ENCODE measurements at regions not wholly inside any gene's neighbourhood (a gene's known extent, or its start where the extent isn't known, plus 50 kb on each side); places are given as distances from the start of the nearest gene placed in this dataset.
A peak's percentile ranks its signal among the peaks of the same experiment; 100 is the strongest.
"Not testable (repeated sequence)": the region's sequence is repeated elsewhere in the genome, so short reads cannot be mapped to it uniquely, and the experiment has no call there.

DNA sequence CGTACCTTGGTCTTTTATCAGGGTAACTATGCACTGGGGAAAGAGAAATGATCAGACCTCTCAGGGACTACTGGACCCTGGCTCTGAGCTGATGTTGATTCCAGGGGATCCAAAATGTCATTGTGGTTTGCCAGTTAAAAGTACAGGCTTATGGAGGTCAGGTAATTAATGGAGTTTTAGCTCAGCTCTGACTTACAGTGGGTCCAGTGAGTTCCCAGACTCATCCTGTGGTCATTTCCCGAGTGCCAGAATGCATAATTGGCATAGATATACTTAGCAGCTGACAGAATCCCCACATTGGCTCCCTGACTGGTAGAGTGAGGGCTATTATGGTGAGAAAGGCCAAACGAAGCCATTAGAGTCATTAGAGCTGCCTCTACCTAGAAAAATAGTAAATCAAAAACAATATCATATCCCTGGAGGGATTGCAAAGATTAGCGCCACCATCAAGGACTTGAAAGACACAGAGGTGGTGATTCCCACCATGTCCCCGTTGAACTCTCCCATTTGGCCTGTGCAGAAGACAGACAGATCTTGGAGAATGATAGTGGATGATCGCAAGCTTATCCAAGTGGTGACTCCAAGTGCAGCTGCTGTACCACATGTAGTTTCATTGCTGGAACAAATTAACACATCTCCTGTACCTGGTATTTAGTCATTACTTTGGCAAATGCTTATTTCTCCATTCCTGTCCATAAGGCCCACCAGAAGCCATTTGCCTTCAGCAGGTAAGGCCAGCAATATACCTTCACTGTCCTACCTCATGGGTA lies 152.4 kb downstream of the THBS2 start:
- DNase-seq, result no peak

DNA sequence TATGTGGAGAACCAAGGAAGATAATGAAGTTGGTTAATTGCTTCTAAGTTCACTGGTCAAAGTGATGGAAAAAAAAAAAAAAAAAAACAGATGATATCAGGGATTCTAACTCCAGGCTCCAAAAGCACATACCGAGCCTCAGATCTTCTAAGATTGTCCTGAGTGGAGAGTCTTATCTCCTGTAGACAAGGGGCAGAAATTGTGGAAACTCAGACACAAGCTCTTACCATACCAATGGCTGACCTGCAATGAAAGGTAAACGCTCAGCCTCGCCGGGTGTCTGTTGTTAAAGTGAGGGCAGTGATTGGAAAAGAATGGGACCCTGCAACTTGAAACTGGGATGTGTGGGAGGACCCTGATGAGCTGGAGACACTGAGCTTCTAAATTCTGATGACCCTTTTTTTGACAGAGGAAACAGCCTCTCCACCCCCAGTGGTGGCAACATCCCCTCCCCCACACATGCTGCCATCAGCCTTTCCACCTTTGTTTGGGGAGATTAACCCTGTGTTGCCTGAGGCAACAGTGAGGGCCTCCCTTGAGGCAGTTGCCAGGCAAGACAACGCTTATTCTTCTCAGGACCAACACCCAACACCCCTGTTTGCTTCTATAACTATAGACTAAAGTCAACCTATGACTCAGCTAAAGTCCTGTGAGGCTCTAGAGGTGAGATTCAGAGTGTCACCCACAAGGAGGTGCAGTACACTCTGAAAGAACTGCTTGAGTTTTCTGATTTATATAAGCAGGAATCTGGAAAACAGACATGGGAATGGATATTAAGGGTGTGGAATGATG lies 154.0 kb downstream of the THBS2 start:
- no peak for DNase-seq

DNA sequence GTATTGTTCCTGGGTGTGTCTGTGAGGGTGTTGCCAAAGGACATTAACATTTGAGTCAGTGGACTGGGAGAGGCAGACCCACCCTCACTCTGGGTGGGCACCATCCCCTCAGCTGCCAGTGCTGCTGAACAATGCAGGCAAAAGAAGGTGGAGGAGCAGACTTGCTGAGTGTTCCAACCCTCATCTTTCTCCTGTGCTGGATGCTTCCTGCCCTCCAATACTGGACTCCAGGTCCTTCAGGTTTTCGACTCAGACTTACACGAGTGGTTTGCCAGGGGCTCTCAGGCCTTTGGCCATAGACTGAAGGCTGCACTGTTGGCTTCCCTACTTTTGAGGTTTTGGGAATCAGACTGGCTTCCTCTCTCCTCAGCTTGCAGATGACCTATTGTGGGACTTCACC lies 155.0 kb downstream of the THBS2 start:
- not testable (repeated sequence) for DNase-seq

DNA sequence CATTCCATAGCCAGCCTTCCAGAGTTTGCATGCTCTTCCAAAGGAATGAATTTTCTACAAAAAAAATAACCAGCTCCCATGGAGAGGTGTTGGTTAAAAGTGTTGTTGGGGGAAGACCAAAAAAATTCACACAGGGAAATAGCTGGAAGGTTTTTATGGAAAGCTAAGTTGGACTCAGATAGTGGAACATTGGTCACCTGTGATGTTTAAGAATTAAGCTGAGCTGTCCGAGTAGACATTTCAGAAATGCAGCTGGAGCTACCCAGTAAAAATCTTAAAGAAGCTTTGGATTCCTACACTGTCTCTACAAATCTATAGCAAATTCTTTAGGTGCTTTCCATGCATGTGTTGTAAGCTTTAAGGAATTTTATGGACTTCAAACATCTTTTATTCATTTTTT lies 155.5 kb downstream of the THBS2 start:
- DNase-seq, result no peak

DNA sequence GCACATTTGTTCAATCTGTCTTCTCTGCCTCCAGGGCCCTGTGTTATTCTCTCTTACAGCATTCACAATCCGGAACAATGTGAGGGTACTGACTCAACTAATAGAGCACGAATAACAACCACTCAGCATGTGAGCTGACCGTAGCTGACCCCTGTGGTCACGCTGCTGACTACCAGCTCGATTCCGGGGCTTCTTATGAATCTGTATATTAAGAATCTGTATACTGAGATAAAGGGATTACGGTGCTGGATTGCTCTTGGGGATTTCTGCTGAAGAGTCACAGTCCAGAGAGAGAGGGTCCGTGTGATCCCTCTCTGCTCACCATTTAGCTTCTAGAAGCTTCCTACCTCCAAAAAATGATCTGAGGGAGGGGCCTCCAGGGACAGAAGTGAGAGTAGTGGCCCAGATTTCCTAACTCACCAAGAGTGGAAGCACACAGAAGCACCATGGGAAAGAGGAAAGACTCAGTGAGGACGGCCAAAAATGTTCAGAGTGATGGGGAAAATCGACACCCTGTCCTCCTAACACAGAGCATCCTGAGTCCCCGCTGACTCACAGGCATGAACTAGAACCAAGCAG lies 156.2 kb downstream of the THBS2 start:
- DNase-seq, result no peak

DNA sequence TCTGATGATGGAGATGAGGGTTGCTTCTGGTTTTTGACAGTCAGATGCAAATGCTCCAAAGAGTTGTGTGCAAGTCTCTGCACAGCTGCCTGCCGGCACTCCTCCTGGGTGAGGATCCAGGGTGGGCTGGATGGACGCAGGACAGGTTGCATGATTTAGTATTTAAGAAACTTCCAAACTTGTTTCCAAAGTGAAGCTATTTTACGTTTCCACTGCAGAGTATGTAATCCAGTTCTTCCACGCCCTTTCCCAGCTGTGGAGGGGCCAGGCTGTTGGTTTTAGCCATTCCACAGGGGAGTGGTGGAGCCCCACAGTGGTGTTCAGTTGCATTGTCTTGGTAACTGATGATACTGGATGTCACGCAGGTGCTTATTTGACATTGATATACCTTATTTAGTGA lies 157.3 kb downstream of the THBS2 start:
- DNase-seq, result no peak

DNA sequence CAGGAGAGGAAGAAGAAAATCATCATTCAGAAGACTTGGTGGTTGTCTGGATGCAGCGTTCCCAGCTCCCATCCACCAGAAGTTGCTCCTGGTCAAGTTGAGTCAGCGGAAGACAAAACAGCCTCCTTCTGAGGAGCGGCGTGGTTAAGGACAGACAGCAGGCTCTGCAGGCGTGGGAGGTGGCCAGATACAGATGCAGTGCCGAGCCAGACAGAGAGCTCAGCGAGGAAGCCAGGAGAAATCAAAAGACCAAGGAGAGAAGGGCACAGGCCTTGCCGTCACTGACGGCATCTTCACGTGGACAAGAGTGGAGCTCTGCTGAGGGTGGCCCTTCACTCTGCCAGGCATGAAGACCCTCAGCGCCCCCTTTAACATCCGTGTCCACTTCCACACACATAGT lies 158.5 kb downstream of the THBS2 start:
- no peak for DNase-seq

DNA sequence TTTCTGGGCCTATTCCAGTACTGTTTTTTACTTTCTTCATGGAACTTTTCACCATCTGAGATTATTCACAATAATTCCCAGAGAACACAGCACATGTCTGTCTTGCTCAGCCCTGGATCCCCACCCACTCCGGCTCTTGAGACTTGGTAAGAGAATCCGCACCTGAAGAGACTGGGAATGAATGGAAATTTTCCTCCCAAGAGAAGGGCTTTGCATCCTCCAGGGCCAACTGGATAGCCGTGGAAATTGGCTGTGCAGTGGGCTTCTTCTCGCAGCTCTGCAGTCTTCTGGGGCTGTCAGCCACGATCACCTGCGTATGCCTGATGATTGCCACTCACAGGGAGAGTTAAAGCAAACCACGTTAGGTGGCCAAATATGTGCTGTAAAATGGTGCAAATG lies 159.1 kb downstream of the THBS2 start:
- no peak for DNase-seq

DNA sequence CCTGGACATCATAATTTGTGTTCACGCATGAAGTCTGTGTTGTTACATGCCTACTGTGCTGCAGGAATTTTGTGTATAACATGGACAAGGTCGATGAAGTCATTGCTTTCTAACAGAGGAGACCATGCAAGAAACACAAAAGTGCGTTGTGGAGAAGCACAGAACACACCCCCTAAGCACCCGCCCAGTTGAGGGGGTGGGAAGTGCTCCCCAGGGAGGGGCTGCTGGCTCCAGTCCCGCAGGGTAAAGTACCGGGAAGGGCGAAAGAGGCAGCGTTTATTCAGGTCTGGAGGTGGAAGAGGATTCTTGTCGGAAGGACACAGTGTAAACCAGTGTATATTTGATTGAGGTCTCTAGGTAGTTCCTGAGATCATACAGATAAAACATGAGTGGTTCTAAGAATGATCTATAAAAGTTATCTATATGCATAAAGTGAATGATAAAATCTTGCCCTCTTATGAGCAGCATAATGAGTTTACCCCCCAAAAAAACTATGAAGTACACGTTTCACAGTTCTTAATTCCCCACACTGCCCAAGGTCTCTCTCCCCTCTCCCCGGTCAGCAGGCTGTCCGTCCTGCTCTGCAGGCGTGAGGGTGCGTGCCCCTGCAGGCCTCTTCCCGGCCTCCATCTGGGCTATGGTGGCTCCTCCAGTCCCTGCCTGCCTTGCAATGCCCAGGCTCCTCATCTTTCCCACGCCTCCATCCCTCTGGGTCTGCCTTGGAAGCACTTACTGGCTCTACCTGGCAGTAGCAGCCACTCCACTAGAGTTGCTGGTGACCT lies 159.7 kb downstream of the THBS2 start:
- DNase-seq, result no peak

DNA sequence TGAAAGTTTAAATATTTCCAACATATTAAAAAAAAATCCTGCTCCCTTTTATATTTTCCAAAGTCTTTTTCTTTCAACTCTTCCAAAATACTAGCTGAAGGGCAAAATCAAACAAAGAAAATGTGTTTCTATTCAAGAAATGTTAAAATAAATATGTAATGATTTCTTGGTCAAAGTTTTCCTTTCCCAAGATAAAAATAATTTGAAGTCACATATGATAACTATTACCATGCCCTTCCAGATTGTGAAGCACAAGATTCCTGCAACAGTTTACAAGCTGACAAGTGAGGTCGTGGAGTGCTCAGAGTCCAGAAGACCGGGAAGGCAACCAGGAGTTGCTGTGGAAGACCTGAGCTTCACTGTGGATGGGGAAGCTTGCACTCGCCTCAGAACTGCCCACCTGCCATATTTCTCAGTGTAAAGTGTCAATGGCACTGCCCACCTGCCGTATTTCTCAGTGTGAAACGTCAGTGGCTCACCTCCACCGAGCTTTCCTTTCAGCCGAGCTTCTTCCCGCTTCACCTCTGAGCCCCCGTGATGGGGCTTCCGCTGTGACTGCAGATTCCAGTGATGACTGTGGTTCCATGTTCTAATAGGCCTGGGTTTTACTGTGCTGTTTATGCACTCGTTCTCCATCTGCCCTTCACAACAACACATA lies 160.5 kb downstream of the THBS2 start:
- DNase-seq, result no peak

DNA sequence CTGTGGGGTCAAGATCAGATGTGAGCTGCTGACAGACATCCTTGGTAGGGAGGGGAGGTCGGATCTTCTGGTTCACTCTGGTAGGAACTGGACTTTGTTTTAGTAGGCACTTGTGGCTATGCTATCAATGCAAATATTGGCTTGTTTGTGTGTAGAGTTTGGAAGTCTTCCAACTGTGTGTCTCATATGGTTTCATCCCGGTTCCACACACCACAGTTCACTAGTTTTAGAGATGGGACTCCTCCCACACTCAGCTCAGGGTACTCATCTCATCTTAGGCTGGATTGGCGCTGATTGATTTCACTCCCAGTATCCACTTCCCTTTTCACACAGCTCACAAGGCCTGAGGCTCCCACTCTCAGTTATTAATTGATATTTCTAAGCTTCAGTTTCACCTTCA lies 161.3 kb downstream of the THBS2 start:
- no peak for DNase-seq

DNA sequence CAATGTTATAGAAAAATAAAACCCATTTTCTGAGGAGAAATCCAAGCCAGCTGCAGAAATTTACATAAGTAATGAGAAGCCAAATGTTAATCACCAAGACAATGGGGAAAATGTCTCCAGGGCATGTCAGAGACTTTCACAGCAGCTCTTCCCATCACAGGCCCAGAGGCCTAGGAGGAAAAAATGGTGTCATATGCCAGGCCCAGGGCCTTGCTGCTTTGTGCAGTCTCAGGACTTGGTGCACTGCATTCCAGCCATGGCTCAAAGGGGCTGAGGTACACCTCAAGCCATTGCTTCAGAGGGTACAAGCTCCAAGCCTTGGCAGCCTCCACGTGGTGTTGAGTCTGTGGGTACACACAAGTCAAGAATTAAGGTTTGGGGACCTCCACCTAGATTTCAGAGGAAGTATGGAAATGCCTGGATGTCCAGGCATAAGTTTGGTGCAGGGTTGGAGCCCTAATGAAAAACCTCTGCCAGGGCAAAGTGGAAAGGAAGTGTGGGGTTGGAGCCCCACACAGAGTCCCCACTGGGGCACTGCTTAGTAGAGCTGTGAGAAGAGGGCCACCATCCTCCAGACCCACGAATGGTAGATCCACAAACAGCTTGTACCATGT lies 163.0 kb downstream of the THBS2 start:
- DNase-seq, result not testable (repeated sequence)

DNA sequence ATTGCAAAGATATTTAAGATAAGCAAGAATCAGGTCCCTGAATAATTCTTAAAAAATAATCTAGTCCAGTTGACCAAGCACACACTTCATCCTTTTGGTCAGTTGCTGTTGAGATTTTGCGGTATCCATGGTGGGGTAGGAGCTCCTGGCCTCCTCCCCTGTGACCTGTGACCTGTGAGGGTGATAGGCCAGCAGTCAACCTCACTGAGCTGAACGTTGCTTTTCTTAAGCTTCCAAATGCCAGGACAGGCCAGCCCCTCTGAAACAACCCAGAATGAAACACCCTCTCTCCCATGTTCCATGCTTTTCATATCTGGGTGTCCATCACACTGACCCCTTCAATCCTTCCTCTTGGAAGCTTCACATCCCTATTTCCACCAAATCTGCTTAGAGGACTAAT lies 164.9 kb downstream of the THBS2 start:
- no peak for DNase-seq

DNA sequence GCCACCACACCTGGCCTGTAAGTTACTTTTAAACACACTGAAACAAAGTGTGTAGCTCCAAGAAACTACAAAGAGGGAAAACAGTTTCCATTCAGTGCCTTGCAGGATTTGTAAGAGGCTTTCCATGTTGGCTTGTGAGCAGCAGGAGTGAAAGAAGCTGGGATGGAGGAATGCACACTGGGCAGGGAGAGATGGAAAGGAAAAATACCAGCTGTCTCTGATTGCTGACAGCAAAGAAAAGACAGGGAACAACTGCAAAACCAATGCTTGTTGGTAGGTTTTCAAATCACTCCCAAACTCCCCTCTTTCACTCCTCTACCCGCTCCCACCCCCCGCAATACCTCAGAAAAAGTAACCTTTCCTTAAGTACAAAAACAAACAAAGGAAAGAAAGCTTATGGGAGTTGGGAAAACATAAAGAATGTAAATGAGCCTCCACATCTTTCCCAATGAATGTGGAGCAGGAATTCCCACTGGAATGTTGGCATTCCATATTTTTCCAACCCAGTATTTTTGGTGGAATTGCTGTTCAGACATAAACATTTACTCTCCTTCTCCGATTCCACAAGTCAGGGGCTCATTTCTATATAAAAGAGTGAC lies 166.1 kb downstream of the THBS2 start:
- DNase-seq, result peak; percentile 45 to 54

DNA sequence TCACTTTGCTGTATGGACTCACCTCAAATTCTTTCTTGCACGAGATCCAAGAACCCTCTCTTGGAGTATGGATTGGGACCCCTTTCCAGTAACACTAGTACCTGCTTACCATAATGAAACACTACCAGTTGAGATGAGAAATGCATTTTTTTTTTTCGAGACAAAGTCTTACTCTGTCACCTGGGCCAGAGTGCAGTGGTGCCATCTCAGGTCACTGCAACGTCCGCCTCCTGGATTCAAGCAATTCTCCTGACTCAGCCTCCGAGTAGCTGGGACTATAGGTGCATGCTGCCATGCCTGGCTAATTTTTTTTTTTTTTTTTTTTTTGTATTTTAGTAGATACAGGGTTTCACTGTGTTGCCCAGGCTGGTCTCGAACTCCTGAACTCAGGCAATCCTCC lies 167.0 kb downstream of the THBS2 start:
- DNase-seq, result not testable (repeated sequence)

DNA sequence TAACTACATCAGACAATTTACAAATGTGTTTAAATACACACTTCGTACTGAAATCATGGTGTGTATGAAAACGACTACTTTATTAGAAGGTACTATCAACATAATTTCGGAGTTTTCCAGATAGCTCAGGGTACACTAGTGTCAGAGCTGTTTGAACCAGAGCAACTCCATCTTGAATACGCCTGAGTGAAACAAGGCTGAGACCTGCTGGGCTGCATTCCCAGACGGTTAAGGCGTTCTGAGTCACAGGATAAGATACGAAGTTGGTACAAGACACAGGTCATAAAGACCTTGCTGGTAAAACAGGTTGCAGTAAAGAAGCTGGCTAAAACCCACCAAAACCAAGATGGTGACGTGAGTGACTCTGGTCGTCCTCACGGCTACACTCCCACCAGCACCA lies 167.6 kb downstream of the THBS2 start:
- no peak for DNase-seq

DNA sequence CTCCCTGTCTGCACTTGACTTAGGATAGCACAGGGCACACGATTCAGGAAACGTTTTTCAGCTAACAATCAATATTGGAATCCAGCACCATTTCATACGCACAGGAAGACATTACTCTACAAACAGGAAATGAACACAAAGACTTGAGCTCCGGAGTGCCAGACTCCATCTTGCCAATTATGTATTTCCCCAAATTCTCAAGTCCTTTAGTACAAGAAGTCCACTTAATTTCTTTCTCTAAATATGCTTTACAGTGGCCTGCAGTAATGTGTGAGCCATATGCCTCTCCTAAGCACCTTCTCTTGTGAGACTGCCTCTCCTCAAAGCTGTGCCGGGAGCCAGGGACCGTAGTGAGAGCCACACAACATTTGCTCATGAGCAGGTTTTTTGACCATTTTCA lies 168.2 kb downstream of the THBS2 start:
- no peak for DNase-seq

DNA sequence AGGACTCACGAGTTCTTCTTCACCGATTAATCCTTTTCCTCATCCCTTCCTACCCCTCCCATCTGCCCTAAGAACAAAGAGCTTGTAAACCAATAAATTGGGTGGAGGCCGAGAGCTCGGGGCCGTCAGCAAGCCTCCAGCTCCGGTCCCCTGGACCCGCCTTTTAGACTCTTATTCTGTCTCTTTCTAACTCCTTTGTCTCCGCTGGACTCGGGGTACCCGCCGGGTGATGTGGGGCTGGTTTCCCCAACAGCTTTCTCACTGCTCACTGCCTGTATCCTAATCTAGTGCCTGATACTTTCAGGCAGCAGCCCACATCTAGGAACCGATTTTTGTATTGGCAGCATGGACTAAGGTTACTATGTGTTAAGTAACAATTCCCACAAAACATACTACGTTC lies 169.1 kb downstream of the THBS2 start:
- not testable (repeated sequence) for DNase-seq

DNA sequence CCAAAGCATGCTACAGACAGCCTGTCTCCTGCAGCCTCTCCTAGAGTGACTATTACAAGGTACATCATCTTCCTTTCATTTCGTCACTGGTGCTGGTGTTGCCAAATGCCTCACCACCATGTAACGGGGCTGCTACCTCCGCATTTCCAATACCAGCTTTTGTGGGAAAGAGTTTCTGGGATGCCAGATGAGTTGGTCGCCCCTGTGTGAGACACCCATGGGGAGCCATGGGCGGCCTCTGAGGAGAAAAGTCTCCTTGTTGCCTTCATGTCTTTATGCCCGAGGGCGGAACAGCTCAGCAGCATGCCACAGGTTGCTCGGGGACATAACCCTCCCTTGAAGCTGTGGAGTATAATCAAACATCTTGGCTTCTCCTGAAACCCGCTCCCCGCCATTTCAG lies 169.6 kb downstream of the THBS2 start:
- no peak for DNase-seq

DNA sequence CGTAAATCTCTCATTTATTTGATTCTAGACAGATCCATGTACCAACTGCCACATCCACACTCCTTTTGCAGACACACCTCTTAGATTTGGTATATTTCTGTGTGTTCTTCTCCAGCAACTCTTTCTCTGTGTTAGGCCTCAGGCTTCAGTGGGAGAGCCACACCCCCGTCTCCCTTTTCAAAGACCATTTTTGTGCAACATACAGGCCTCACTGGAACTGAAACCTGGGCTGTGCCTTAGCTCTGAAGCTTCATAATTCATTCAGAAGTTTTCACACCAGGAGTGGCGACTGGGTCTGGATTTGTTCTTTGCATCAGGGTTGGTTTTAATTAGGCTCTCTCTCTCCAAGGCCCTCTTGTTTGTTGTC lies 170.2 kb downstream of the THBS2 start:
- DNase-seq, result no peak
